OCI-LY3 (cell line): ENCODE measurements at regions not wholly inside any gene's neighbourhood (a gene's known extent, or its start where the extent isn't known, plus 50 kb on each side); places are given as distances from the start of the nearest gene placed in this dataset.

Source experiments
- EZH2phosphoT487 ChIP-seq: fragments of 200-600 bp; shearing (Covaris generic); IDR thresholded peaks from 2 replicates; pipeline ENCODE4 v1.6.1; 2018; ENCODE audit warnings: antibody characterized with exemption, mixed run types, low read depth
- TF ChIP-seq, protein P1 (sequence below): fragments of 200-600, 300-600 bp; sonication (generic); IDR thresholded peaks from 2 replicates; pipeline ENCODE4 v1.5.1; 2014; ENCODE audit warnings: antibody characterized with exemption, low read length, low read depth

DNA sequence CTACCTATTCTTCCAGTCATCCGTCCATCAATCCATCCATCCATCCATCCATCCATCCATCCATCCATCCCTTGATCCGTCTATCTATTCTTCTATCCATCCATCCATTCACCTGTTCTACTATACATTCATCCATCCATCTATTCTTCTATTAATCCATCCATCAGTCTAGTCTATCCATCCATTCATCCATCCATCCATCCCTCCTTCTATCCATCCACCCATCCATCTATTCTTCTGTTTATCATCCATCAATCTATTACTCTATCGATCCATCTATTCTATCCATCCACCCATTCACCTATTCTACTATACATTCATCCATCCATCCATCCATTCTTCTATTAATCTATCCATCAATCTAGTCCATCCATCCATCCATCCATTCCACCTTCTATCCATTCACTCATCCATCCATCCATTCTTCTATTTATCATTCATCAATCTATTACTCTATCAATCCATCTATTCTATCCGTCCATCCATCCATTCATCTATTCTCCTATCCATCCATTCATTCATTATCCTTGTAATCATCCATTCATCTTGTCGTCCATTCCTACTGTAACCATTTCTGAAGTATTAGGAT is 110.4 kb upstream of the ZNF516 start:
- no peak for TF ChIP-seq EZH2phosphoT487
- TF ChIP-seq, protein P1, sequence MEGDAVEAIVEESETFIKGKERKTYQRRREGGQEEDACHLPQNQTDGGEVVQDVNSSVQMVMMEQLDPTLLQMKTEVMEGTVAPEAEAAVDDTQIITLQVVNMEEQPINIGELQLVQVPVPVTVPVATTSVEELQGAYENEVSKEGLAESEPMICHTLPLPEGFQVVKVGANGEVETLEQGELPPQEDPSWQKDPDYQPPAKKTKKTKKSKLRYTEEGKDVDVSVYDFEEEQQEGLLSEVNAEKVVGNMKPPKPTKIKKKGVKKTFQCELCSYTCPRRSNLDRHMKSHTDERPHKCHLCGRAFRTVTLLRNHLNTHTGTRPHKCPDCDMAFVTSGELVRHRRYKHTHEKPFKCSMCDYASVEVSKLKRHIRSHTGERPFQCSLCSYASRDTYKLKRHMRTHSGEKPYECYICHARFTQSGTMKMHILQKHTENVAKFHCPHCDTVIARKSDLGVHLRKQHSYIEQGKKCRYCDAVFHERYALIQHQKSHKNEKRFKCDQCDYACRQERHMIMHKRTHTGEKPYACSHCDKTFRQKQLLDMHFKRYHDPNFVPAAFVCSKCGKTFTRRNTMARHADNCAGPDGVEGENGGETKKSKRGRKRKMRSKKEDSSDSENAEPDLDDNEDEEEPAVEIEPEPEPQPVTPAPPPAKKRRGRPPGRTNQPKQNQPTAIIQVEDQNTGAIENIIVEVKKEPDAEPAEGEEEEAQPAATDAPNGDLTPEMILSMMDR, result no peak
